ENCODE measurements at regions not wholly inside any gene's neighbourhood (a gene's known extent, or its start where the extent isn't known, plus 50 kb on each side); places are given as distances from the start of the nearest gene placed in this dataset.

GRCh38 chr10:8194050-8194449 is 139.6 kb downstream of the GATA3 start:
- TF ChIP-seq, protein P1, sequence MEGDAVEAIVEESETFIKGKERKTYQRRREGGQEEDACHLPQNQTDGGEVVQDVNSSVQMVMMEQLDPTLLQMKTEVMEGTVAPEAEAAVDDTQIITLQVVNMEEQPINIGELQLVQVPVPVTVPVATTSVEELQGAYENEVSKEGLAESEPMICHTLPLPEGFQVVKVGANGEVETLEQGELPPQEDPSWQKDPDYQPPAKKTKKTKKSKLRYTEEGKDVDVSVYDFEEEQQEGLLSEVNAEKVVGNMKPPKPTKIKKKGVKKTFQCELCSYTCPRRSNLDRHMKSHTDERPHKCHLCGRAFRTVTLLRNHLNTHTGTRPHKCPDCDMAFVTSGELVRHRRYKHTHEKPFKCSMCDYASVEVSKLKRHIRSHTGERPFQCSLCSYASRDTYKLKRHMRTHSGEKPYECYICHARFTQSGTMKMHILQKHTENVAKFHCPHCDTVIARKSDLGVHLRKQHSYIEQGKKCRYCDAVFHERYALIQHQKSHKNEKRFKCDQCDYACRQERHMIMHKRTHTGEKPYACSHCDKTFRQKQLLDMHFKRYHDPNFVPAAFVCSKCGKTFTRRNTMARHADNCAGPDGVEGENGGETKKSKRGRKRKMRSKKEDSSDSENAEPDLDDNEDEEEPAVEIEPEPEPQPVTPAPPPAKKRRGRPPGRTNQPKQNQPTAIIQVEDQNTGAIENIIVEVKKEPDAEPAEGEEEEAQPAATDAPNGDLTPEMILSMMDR (IDR thresholded peaks at IDR 0.05; ENCODE audit: insufficient read depth, low read length) = no peak
- TF ChIP-seq POLR2AphosphoS5 (IDR thresholded peaks at IDR 0.05; ENCODE audit: low read depth) (no peak), GABPA (IDR thresholded peaks at IDR 0.05; ENCODE audit: low read depth) (no peak), SPI1 (IDR thresholded peaks at IDR 0.05; ENCODE audit: borderline replicate concordance, low read depth) (no peak)
- TF ChIP-seq, protein P2, sequence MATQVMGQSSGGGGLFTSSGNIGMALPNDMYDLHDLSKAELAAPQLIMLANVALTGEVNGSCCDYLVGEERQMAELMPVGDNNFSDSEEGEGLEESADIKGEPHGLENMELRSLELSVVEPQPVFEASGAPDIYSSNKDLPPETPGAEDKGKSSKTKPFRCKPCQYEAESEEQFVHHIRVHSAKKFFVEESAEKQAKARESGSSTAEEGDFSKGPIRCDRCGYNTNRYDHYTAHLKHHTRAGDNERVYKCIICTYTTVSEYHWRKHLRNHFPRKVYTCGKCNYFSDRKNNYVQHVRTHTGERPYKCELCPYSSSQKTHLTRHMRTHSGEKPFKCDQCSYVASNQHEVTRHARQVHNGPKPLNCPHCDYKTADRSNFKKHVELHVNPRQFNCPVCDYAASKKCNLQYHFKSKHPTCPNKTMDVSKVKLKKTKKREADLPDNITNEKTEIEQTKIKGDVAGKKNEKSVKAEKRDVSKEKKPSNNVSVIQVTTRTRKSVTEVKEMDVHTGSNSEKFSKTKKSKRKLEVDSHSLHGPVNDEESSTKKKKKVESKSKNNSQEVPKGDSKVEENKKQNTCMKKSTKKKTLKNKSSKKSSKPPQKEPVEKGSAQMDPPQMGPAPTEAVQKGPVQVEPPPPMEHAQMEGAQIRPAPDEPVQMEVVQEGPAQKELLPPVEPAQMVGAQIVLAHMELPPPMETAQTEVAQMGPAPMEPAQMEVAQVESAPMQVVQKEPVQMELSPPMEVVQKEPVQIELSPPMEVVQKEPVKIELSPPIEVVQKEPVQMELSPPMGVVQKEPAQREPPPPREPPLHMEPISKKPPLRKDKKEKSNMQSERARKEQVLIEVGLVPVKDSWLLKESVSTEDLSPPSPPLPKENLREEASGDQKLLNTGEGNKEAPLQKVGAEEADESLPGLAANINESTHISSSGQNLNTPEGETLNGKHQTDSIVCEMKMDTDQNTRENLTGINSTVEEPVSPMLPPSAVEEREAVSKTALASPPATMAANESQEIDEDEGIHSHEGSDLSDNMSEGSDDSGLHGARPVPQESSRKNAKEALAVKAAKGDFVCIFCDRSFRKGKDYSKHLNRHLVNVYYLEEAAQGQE (IDR thresholded peaks at IDR 0.05; ENCODE audit: insufficient replicate concordance, low read depth) = no peak

Data from HL-60 (cell line).